Mucosa of descending colon (tissue), 3 donors: ENCODE measurements at regions not wholly inside any gene's neighbourhood (a gene's known extent, or its start where the extent isn't known, plus 50 kb on each side); places are given as distances from the start of the nearest gene placed in this dataset.
"Not testable (repeated sequence)": the region's sequence is repeated elsewhere in the genome, so short reads cannot be mapped to it uniquely, and the experiment has no call there.

Experiments
- ATAC-seq: fragments of 200-7000 bp; cut with Tn5 transposase; one replicate; pipeline ENCODE4 v1.9.1; 2020; ENCODE audit warnings: mild to moderate bottlenecking, moderate library complexity
- DNase-seq, 3 donors: peaks; one replicate each; pipeline ENCODE4 v3.0.0-alpha.2; 2020
- H3K36me3 ChIP-seq: fragments of 200-600 bp; one replicate; pipeline ENCODE4 v1.8.0; 2021; ENCODE audit warnings: low read depth, mild to moderate bottlenecking
- H3K4me1 ChIP-seq: fragments of 200-600 bp; one replicate; pipeline ENCODE4 v1.8.0; 2021; ENCODE audit warnings: low read depth, mild to moderate bottlenecking
- H3K4me3 ChIP-seq: fragments of 200-600 bp; one replicate; pipeline ENCODE4 v1.8.0; 2021; ENCODE audit warnings: mild to moderate bottlenecking
- H3K9me3 ChIP-seq: fragments of 200-600 bp; one replicate; pipeline ENCODE4 v1.8.0; 2021; ENCODE audit warnings: mild to moderate bottlenecking
- intact Hi-C, 2 donors: fragments of 100-400 bp; cut with DNase I in 1 of 2; cut with micrococcal nuclease in 1 of 2; formaldehyde crosslinking; loops; one replicate each; pipeline versions ENCODE4 v1.11.0 to v1.11.1; 2022; cut with DNase I, micrococcal nuclease
- TF ChIP-seq, protein P1 (sequence below): fragments of 200-600 bp; IDR thresholded peaks from one replicate; pipeline ENCODE4 v1.8.0; 2022; ENCODE audit warnings: antibody characterized with exemption, mild to moderate bottlenecking
- donor health status: DM: no; HTN: no; CAD: no; lungs with moderate emphysema.
- donor health status: DM: no; HTN: no; CAD: no.
- donor health status: DM: no; HTN: yes; CAD: no.

DNA sequence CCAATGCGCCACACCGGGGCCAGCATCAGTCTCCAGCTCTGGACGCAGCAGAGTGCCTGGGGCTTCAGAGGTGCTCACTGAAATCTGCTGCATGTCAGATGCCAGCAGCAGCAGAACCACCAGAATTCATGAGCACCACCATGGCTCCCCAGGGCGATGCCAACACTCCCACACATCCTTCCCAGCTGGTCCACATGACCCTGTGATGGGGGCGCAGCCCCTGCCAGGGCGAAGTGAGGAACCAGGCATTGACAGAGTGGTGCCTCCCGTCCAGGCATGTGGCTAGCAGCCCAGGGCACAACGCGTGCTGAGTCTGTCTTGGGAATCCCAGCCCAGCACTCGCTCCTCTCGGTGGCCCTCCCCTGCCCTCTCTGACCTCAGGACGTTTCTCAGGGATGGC, 80.4 kb downstream of the DHCR7 start:
- no peak overlapping the region for H3K4me3 ChIP-seq
- intact Hi-C loops: no loop called here
- no peaks in the 10 kb centered on the region for H3K36me3 ChIP-seq
- ATAC-seq (no peak), DNase-seq (no peak)
- H3K4me1 ChIP-seq: no peaks in the 10 kb centered on the region
- TF ChIP-seq, protein P1, sequence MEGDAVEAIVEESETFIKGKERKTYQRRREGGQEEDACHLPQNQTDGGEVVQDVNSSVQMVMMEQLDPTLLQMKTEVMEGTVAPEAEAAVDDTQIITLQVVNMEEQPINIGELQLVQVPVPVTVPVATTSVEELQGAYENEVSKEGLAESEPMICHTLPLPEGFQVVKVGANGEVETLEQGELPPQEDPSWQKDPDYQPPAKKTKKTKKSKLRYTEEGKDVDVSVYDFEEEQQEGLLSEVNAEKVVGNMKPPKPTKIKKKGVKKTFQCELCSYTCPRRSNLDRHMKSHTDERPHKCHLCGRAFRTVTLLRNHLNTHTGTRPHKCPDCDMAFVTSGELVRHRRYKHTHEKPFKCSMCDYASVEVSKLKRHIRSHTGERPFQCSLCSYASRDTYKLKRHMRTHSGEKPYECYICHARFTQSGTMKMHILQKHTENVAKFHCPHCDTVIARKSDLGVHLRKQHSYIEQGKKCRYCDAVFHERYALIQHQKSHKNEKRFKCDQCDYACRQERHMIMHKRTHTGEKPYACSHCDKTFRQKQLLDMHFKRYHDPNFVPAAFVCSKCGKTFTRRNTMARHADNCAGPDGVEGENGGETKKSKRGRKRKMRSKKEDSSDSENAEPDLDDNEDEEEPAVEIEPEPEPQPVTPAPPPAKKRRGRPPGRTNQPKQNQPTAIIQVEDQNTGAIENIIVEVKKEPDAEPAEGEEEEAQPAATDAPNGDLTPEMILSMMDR: no peak
- H3K9me3 ChIP-seq: no peaks in the 10 kb centered on the region

DNA sequence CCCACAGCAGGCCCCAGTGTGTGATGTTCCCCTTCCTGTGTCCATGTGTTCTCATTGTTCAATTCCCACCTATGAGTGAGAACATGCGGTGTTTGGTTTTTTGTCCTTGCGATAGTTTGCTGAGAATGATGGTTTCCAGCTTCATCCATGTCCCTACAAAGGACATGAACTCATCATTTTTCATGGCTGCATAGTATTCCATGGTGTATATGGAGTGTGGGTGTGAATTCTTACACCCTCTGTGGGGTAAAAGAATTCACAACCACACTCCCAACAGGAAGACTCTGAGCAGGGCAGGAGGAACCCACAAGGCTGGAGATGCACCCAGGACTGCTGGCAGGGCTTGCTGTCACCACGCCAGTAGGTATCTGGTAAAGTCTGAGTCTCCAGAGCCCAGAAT, 80.9 kb downstream of the DHCR7 start:
- H3K9me3 ChIP-seq, H3K4me1 ChIP-seq, intact Hi-C loops, H3K4me3 ChIP-seq, DNase-seq, H3K36me3 ChIP-seq, ATAC-seq: not testable (repeated sequence)

DNA sequence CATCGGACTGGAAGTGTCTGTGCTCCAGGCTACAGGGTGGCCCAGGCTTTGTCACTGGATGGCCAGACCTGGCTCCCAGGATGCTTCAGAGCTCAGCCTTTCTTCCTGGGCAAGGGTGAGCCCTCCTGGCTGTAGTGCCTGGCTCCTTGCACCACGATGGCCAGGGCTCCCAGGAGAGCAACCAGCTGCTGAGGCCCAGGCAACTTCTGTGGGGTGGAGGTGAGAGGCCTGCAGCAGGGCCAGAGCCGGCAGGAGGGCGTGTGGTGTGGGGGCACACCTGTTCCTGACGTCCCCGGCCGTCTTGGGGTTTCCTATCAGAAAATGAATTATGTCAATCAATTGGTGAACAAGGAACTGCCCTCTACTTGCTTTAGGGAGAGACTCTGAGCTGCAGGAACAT, 82.1 kb downstream of the DHCR7 start:
- H3K4me3 ChIP-seq: no peak overlapping the region
- intact Hi-C loops: no loop called here
- TF ChIP-seq, protein P1: no peak
- no peak for DNase-seq
- H3K36me3 ChIP-seq: no peaks in the 10 kb centered on the region
- no peaks in the 10 kb centered on the region for H3K9me3 ChIP-seq
- no peaks in the 10 kb centered on the region for H3K4me1 ChIP-seq
- no peak for ATAC-seq

DNA sequence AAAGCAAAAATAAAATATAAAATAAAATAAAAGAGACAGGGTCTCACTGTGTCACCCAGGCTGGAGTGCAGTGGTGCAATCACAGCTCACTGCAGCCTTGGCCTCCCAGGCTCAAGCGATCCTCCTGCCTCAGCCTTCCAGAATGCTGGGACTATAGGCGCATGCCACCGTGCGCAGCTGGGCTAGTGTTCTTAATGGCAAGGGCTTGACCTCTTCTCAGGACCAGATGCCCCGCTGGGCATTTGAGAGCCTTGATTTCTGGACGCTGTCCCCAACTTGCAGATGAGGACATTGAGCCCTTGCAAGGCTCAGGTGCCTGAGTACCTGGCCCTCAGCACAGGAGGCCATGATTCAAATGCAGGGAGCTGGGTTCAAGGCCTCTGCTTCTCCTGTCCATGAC, 82.6 kb downstream of the DHCR7 start:
- DNase-seq (no peak), ATAC-seq (no peak)
- Histone ChIP-seq H3K4me3 (no peak overlapping the region), H3K9me3 (no peaks in the 10 kb centered on the region), H3K4me1 (no peaks in the 10 kb centered on the region), H3K36me3 (no peaks in the 10 kb centered on the region)
- intact Hi-C loops: no loop called here
- TF ChIP-seq, protein P1: no peak

DNA sequence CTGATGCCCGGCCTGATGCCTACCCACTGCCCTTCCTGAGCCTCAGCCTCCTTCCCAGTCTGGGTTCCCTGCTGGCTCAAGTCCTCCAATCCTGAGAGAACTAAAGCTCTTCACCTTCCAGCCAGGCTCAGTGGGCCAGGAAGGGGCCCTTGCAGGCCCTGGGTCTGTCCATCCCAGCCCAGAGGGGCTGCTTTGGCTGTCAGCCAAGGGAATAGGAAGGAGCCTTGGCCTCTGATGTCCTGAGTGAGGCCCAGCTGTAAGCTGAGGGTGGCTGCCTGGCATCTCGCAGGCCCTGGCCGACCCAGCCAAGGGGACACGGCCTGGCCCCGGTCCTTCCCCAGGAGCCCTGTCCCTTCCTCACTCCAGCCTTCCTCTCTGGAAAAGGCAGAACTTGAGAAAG, 83.4 kb downstream of the DHCR7 start:
- DNase-seq (no peak), ATAC-seq (no peak)
- no peak overlapping the region for H3K4me3 ChIP-seq
- H3K9me3 ChIP-seq: no peaks in the 10 kb centered on the region
- intact Hi-C loops: no loop called here
- no peaks in the 10 kb centered on the region for H3K4me1 ChIP-seq
- TF ChIP-seq, protein P1: no peak
- H3K36me3 ChIP-seq: no peaks in the 10 kb centered on the region

DNA sequence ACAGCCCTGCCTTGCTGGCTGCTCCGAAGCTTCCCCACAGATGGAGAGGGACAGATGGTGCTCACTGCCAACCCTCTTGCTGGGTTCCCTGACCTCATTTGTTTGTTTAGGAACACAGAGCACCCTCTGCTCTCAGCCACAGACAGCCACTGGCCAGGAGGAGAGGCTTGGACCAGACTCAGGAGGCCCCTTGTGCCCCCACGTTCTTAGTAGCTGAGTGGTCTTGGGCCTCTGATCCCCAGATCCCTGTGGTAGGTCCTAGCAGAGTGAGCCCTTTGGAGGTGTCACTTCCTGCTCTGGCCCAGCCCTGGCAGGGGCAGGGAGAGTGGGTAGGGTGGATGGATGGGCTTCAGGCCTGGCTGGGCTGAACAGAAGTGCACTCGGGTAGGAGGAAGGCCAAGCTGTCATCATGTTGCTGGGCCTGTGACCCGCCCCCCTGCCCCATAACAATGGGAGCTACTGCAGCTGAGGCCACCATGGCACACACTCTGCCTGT, 84.0 kb downstream of the DHCR7 start:
- TF ChIP-seq, protein P1: no peak
- H3K4me1 ChIP-seq: no peaks in the 10 kb centered on the region
- intact Hi-C loops: no loop called here

More for the DNA sequence above, 84.0 kb downstream of the DHCR7 start:
- Histone ChIP-seq H3K9me3 (no peaks in the 10 kb centered on the region), H3K36me3 (no peaks in the 10 kb centered on the region), H3K4me3 (no peak overlapping the region)
- no peak for DNase-seq
- ATAC-seq: no peak
